Dermis microvascular lymphatic vessel endothelial cell (primary cell): ENCODE measurements at regions not wholly inside any gene's neighbourhood (a gene's known extent, or its start where the extent isn't known, plus 50 kb on each side); places are given as distances from the start of the nearest gene placed in this dataset.

Experiments
- DNase-seq, 2 donors: peaks; one replicate each; pipeline versions ENCODE4 v3.0.0 to v3.0.0-alpha.2; 2010; ENCODE audit warnings: low read depth in 2 of 2

GRCh38 chr21:20639026-20639425 is 359.2 kb upstream of the NCAM2 start:
- no peak for DNase-seq

- DNase-seq, result no peak
Observed at GRCh38 chr21:20641241-20641640, 357.0 kb upstream of the NCAM2 start.

GRCh38 chr21:20642681-20643080 is 355.5 kb upstream of the NCAM2 start:
- no peak for DNase-seq

GRCh38 chr21:20644552-20644951 is 353.7 kb upstream of the NCAM2 start:
- DNase-seq, result no peak

- no peak for DNase-seq
Observed at GRCh38 chr21:20645344-20645743, 352.9 kb upstream of the NCAM2 start.

GRCh38 chr21:20646431-20647165 is 351.6 kb upstream of the NCAM2 start:
- no peak for DNase-seq

- DNase-seq, result no peak
Observed at GRCh38 chr21:20647607-20648006, 350.6 kb upstream of the NCAM2 start.

- DNase-seq, result no peak
Observed at GRCh38 chr21:20649231-20649630, 349.0 kb upstream of the NCAM2 start.

GRCh38 chr21:20652846-20653245 is 345.4 kb upstream of the NCAM2 start:
- DNase-seq, result no peak

GRCh38 chr21:20661246-20661645 is 337.0 kb upstream of the NCAM2 start:
- DNase-seq, result no peak

- DNase-seq, result no peak
Observed at GRCh38 chr21:20661745-20662422, 336.3 kb upstream of the NCAM2 start.

GRCh38 chr21:20662514-20662913 is 335.7 kb upstream of the NCAM2 start:
- DNase-seq, result no peak

GRCh38 chr21:20667931-20668330 is 330.3 kb upstream of the NCAM2 start:
- no peak for DNase-seq

GRCh38 chr21:20685475-20685874 is 312.7 kb upstream of the NCAM2 start:
- DNase-seq, result no peak

GRCh38 chr21:20698585-20698984 is 299.6 kb upstream of the NCAM2 start:
- DNase-seq, result no peak

GRCh38 chr21:20701235-20701634 is 297.0 kb upstream of the NCAM2 start:
- no peak for DNase-seq

GRCh38 chr21:20703112-20703767 is 295.0 kb upstream of the NCAM2 start:
- DNase-seq, result no peak

- no peak for DNase-seq
Observed at GRCh38 chr21:20720623-20721022, 277.6 kb upstream of the NCAM2 start.

GRCh38 chr21:20721151-20721550 is 277.1 kb upstream of the NCAM2 start:
- no peak for DNase-seq

GRCh38 chr21:20728691-20729090 is 269.5 kb upstream of the NCAM2 start:
- no peak for DNase-seq

- no peak for DNase-seq
Observed at GRCh38 chr21:20729376-20729775, 268.8 kb upstream of the NCAM2 start.

- no peak for DNase-seq
Observed at GRCh38 chr21:20730441-20730840, 267.8 kb upstream of the NCAM2 start.

- DNase-seq, result no peak
Observed at GRCh38 chr21:20735257-20735656, 263.0 kb upstream of the NCAM2 start.
